SK-N-SH (cell line): ENCODE measurements at regions not wholly inside any gene's neighbourhood (a gene's known extent, or its start where the extent isn't known, plus 50 kb on each side); places are given as distances from the start of the nearest gene placed in this dataset.

Experiments used
- CTCF ChIA-PET: fragments of 300-600, 350-600 bp; formaldehyde crosslinking; extraction: SDS; loops from one replicate; lab custom pipeline; 2021; lab: Yijun Ruan, JAX
- POLR2A ChIA-PET: fragments of 350-600 bp; sonication (Branson Sonifier 250); formaldehyde crosslinking; extraction: SDS; loops from one replicate; lab custom pipeline; 2020; ENCODE audit warnings: antibody characterized with exemption, inconsistent platforms; lab: Yijun Ruan, JAX
- DNase-seq: peaks from one replicate; pipeline ENCODE4 v3.0.0; 2012
- H2AFZ ChIP-seq: fragments of 200-600 bp; sonication (generic); 2 replicates; pipeline ENCODE4 v1.8.1; 2016; ENCODE audit warnings: antibody characterized with exemption, mild to moderate bottlenecking, low read depth
- H3F3A ChIP-seq: fragments of 200-600 bp; sonication (generic); replicated peaks from 2 replicates; pipeline ENCODE3; 2016; ENCODE audit warnings: antibody characterized with exemption, mild to moderate bottlenecking; ENCODE audit not compliant: insufficient read depth
- H3K27ac ChIP-seq, 2 experiments: fragments of 200-500 bp in 1 of 2; fragments of 200-600 bp in 1 of 2; sonication (Bioruptor generic) in 1 of 2; sonication (generic), shearing (Covaris generic) in 1 of 2; 2 replicates each; pipeline versions ENCODE4 v1.5.1 to v1.6.1; 2014 to 2016; ENCODE audit warnings: low read depth in 2 of 2, inconsistent platforms in 1 of 2, low read length in 1 of 2, mild to moderate bottlenecking in 1 of 2, mixed read lengths in 1 of 2
- H3K27me3 ChIP-seq: fragments of 200-600 bp; sonication (generic), shearing (Covaris generic); 2 replicates; pipeline ENCODE4 v1.6.1; 2016; ENCODE audit warnings: mixed run types; ENCODE audit not compliant: insufficient read depth
- H3K36me3 ChIP-seq, 2 experiments: fragments of 200-500 bp in 1 of 2; fragments of 200-600 bp in 1 of 2; sonication (Bioruptor generic) in 1 of 2; sonication (generic) in 1 of 2; replicated peaks in 1 of 2; 2 replicates each; pipeline versions ENCODE3 to v1.5.1; 2014 to 2016; ENCODE audit warnings: low read length in 1 of 2, mild to moderate bottlenecking in 1 of 2; ENCODE audit not compliant: insufficient read depth in 2 of 2, control insufficient read depth in 1 of 2
- H3K4me1 ChIP-seq, 2 experiments: fragments of 200-500 bp in 1 of 2; fragments of 200-600 bp in 1 of 2; sonication (Bioruptor generic) in 1 of 2; sonication (generic), shearing (Covaris generic) in 1 of 2; 2 replicates each; pipeline versions ENCODE4 v1.5.1 to v1.6.1; 2014 to 2016; ENCODE audit warnings: low read depth in 1 of 2, low read length in 1 of 2, mixed run types in 1 of 2; ENCODE audit not compliant: insufficient read depth in 2 of 2, control insufficient read depth in 1 of 2
- H3K4me2 ChIP-seq: fragments of 200-600 bp; sonication (generic), shearing (Covaris generic); 2 replicates; pipeline ENCODE4 v1.6.1; 2017; ENCODE audit warnings: mixed run types
- H3K4me3 ChIP-seq, 2 experiments: fragments of 200-500 bp in 1 of 2; fragments of 200-600 bp in 1 of 2; sonication (Bioruptor generic) in 1 of 2; sonication (generic), shearing (Covaris generic) in 1 of 2; 2 replicates each; pipeline versions ENCODE4 v1.5.1 to v1.8.1; 2014 to 2016; ENCODE audit warnings: low read depth in 2 of 2, inconsistent platforms in 1 of 2, low read length in 1 of 2, mild to moderate bottlenecking in 1 of 2, mixed read lengths in 1 of 2, moderate library complexity in 1 of 2
- H3K79me2 ChIP-seq: fragments of 200-600 bp; sonication (generic); 2 replicates; pipeline ENCODE4 v1.8.1; 2017; ENCODE audit warnings: mild to moderate bottlenecking; ENCODE audit not compliant: insufficient read depth
- H3K9ac ChIP-seq: fragments of 200-600 bp; sonication (generic); 2 replicates; pipeline ENCODE4 v1.6.1; 2017; ENCODE audit warnings: mixed run types
- H3K9me2 ChIP-seq: fragments of 200-600 bp; sonication (generic); 2 replicates; pipeline ENCODE4 v1.6.1; 2017; ENCODE audit warnings: mixed run types
- H3K9me3 ChIP-seq: fragments of 200-600 bp; sonication (generic); 2 replicates; pipeline ENCODE4 v1.6.1; 2017; ENCODE audit warnings: mixed run types, mild to moderate bottlenecking, moderate library complexity
- H4K20me1 ChIP-seq: fragments of 200-600 bp; sonication (generic); 2 replicates; pipeline ENCODE4 v1.6.1; 2017; ENCODE audit warnings: mild to moderate bottlenecking, mixed run types; ENCODE audit not compliant: insufficient read depth
- CHD2 ChIP-seq: fragments of 150-350 bp; IDR thresholded peaks from 2 replicates; pipeline ENCODE4 v1.6.1; 2018; ENCODE audit warnings: low read length; ENCODE audit not compliant: partially characterized antibody
- ELF1 ChIP-seq: IDR thresholded peaks from 2 replicates; pipeline ENCODE4 v1.4.0; 2012
- EZH2phosphoT487 ChIP-seq: fragments of 200-600 bp; sonication (generic); IDR thresholded peaks from 2 replicates; pipeline ENCODE4 v1.6.1; 2017; ENCODE audit warnings: low read depth, mixed run types, mild to moderate bottlenecking, antibody characterized with exemption, moderate library complexity, borderline replicate concordance
- FOSL2 ChIP-seq: IDR thresholded peaks from 2 replicates; pipeline ENCODE4 v1.4.0; 2012; ENCODE audit warnings: low read depth, mild to moderate bottlenecking, moderate library complexity, borderline replicate concordance
- FOXJ3 ChIP-seq: sonication (generic); formaldehyde crosslinking; IDR thresholded peaks from 2 replicates; pipeline ENCODE4 v1.5.1; 2020; ENCODE audit warnings: mild to moderate bottlenecking, missing genetic modification reagents
- GABPA ChIP-seq: IDR thresholded peaks from 2 replicates; pipeline ENCODE4 v1.4.0; 2012; ENCODE audit warnings: low read depth, mild to moderate bottlenecking
- IRF3 ChIP-seq: fragments of 150-350 bp; IDR thresholded peaks from 2 replicates; pipeline ENCODE4 v1.6.1; 2016; ENCODE audit warnings: mild to moderate bottlenecking, low read depth, low read length
- MAX ChIP-seq: IDR thresholded peaks from 2 replicates; pipeline ENCODE4 v1.4.0; 2012; ENCODE audit warnings: low read depth
- MEF2A ChIP-seq: IDR thresholded peaks from 2 replicates; pipeline ENCODE4 v1.4.0; 2012; ENCODE audit warnings: low read depth, borderline replicate concordance
- MXI1 ChIP-seq: IDR thresholded peaks from 2 replicates; pipeline ENCODE4 v1.6.1; 2012; ENCODE audit warnings: mild to moderate bottlenecking, low read depth, low read length, improper control_type of control experiment
- NFIC ChIP-seq: IDR thresholded peaks from 2 replicates; pipeline ENCODE4 v1.4.0; 2012; ENCODE audit warnings: borderline replicate concordance
- POLR2AphosphoS5 ChIP-seq: IDR thresholded peaks from 2 replicates; pipeline ENCODE4 v1.6.1; 2012; ENCODE audit warnings: low read depth, low read length
- RAD21 ChIP-seq: IDR thresholded peaks from 2 replicates; pipeline ENCODE4 v1.6.1; 2012; ENCODE audit warnings: mild to moderate bottlenecking, low read length
- RFX5 ChIP-seq: IDR thresholded peaks from 2 replicates; pipeline ENCODE4 v1.6.1; 2012; ENCODE audit warnings: mild to moderate bottlenecking, improper control_type of control experiment, low read length
- RXRA ChIP-seq: IDR thresholded peaks from 2 replicates; pipeline ENCODE4 v1.4.0; 2012; ENCODE audit warnings: low read depth, mild to moderate bottlenecking, borderline replicate concordance
- SMC3 ChIP-seq: IDR thresholded peaks from 2 replicates; pipeline ENCODE4 v1.6.1; 2012; ENCODE audit warnings: low read depth, low read length, improper control_type of control experiment
- TAF1 ChIP-seq: IDR thresholded peaks from 2 replicates; pipeline ENCODE4 v1.6.1; 2012; ENCODE audit warnings: low read depth, mild to moderate bottlenecking, low read length, moderate library complexity, borderline replicate concordance
- TCF12 ChIP-seq: IDR thresholded peaks from 2 replicates; pipeline ENCODE4 v1.4.0; 2012
- WGBS: methylation state at CpG from one replicate; pipeline ENCODE4 v1.1.6; 2017; ENCODE audit warnings: low lambda C conversion rate; 5-methylcytosine and 5-hydroxymethylcytosine counted together

- no peak for TF ChIP-seq MXI1
- no peak for TF ChIP-seq GABPA
- TF ChIP-seq TCF12 = no peak
- TF ChIP-seq SMC3 = no peak
- TF ChIP-seq MAX = no peak
- no peak for TF ChIP-seq MEF2A
- no peak for TF ChIP-seq RFX5
- TF ChIP-seq TAF1 = no peak
- no peak for TF ChIP-seq NFIC
- no peak for TF ChIP-seq ELF1
- TF ChIP-seq CHD2 = no peak
- no peak for TF ChIP-seq FOSL2
Observed at GRCh38 chr1:236334893-236335545, 53.3 kb upstream of the ERO1B start (continued).

GRCh38 chr1:236332092-236332758 lies 50.5 kb upstream of the ERO1B start:
- ChIA-PET CTCF (no interaction called here), POLR2A (no interaction called here)
- H2AFZ ChIP-seq = no peak overlapping the region
- H3K79me2 ChIP-seq = no peaks in the 10 kb centered on the region
- 59% methylated on average over 11 of the region's 16 CpGs for WGBS
- H3K4me1 ChIP-seq = no peaks in the 10 kb centered on the region
- no peaks in the 10 kb centered on the region for H3F3A ChIP-seq
- H3K27ac ChIP-seq = no peak overlapping the region
- H3K4me2 ChIP-seq = no peak overlapping the region
- no peaks in the 10 kb centered on the region for H4K20me1 ChIP-seq
- DNase-seq = no peak
- H3K27me3 ChIP-seq = no peaks in the 10 kb centered on the region
- H3K4me3 ChIP-seq = no peak overlapping the region
- no peaks in the 10 kb centered on the region for H3K36me3 ChIP-seq
- H3K9me3 ChIP-seq = no peaks in the 10 kb centered on the region
- H3K9ac ChIP-seq = no peak overlapping the region
- TF ChIP-seq FOXJ3 = no peak
- no peak for TF ChIP-seq ELF1
- TF ChIP-seq EZH2phosphoT487 = no peak
- TF ChIP-seq RAD21 = no peak
- no peak for TF ChIP-seq GABPA
- no peak for TF ChIP-seq RXRA
- TF ChIP-seq IRF3 = no peak
- TF ChIP-seq MEF2A = no peak
- no peak for TF ChIP-seq POLR2AphosphoS5
- TF ChIP-seq TAF1 = no peak
- H3K9me2 ChIP-seq = no peaks in the 10 kb centered on the region
